Panc1 (cell line): ENCODE measurements at regions not wholly inside any gene's neighbourhood (a gene's known extent, or its start where the extent isn't known, plus 50 kb on each side); places are given as distances from the start of the nearest gene placed in this dataset.

ENCODE experiments used
- ATAC-seq: fragments of 200-7000 bp; cut with Tn5 transposase; 2 replicates; pipeline ENCODE4 v1.9.1; 2020; ENCODE audit warnings: mild to moderate bottlenecking, moderate library complexity
- BruUV-seq: library from RNA; stranded (reverse); fragments of 400-500 nt; replicated peaks from 2 replicates; lab custom pipeline; 2021; lab: Mats Ljungman, UMichigan
- CTCF ChIA-PET: fragments of 300-600 bp; sonication (Branson Sonifier 250); formaldehyde crosslinking; loops from one replicate; lab custom pipeline; 2022; ENCODE audit warnings: antibody characterized with exemption; lab: Charles Lee
- POLR2A ChIA-PET: fragments of 300-600 bp; sonication (Branson Sonifier 250); formaldehyde crosslinking; loops from one replicate; lab custom pipeline; 2022; ENCODE audit warnings: antibody characterized with exemption; lab: Charles Lee
- DNase-seq: peaks from one replicate; pipeline ENCODE4 v3.0.0-alpha.2; 2010; ENCODE audit warnings: low read depth, low spot score
- H3K27ac ChIP-seq: 2 replicates; pipeline ENCODE4 v1.5.1; 2011; ENCODE audit warnings: mild to moderate bottlenecking, low read length, inconsistent platforms
- H3K27me3 ChIP-seq: fragments of 200-500 bp; sonication (Bioruptor generic); 2 replicates; pipeline ENCODE4 v1.6.0; 2014; ENCODE audit warnings: low read length, inconsistent platforms; ENCODE audit not compliant: control insufficient read depth, insufficient read depth
- H3K36me3 ChIP-seq: fragments of 200-500 bp; sonication (Bioruptor generic); 2 replicates; pipeline ENCODE4 v1.5.1; 2014; ENCODE audit warnings: inconsistent platforms, mild to moderate bottlenecking, low read length, moderate library complexity; ENCODE audit not compliant: control insufficient read depth, insufficient read depth
- H3K4me1 ChIP-seq: 2 replicates; pipeline ENCODE4 v1.5.1; 2011; ENCODE audit warnings: inconsistent platforms, mild to moderate bottlenecking, low read length, moderate library complexity; ENCODE audit not compliant: control insufficient read depth, insufficient read depth
- H3K4me3 ChIP-seq, 2 experiments: 2 replicates each; pipeline ENCODE4 v1.5.1; 2011 to 2012; ENCODE audit warnings: low read depth in 2 of 2, low read length in 2 of 2, mild to moderate bottlenecking in 2 of 2, inconsistent platforms in 1 of 2, moderate library complexity in 1 of 2
- H3K9me3 ChIP-seq: fragments of 200-500 bp; sonication (Bioruptor generic); 2 replicates; pipeline ENCODE4 v1.5.1; 2014; ENCODE audit warnings: low read depth, mild to moderate bottlenecking, inconsistent platforms, low read length, moderate library complexity; ENCODE audit not compliant: control insufficient read depth, insufficient read depth
- POLR2AphosphoS5 ChIP-seq: IDR thresholded peaks from 2 replicates; pipeline ENCODE4 v1.6.1; 2012; ENCODE audit warnings: mild to moderate bottlenecking, low read depth, low read length, moderate library complexity
- SIN3A ChIP-seq: IDR thresholded peaks from 2 replicates; pipeline ENCODE4 v1.6.1; 2012; ENCODE audit warnings: low read depth, mild to moderate bottlenecking, low read length, moderate library complexity, borderline replicate concordance; ENCODE audit not compliant: insufficient read depth
- TCF7L2 ChIP-seq: IDR thresholded peaks from 2 replicates; pipeline ENCODE4 v1.6.1; 2011; ENCODE audit warnings: mild to moderate bottlenecking, low read depth, low read length, inconsistent platforms
- in situ Hi-C: cut with HindIII; loops from 2 replicates; pipeline ENCODE4 v1.10.0; 2016; ENCODE audit warnings: low sequenced_read_pairs, low pct_unique_long_range_greater_than_20kb
- intact Hi-C: fragments of 100-400 bp; cut with micrococcal nuclease; formaldehyde crosslinking; loops from one replicate; pipeline ENCODE4 v1.10.0; 2022; ENCODE audit not compliant: unreplicated experiment
- TF ChIP-seq, protein P1 (sequence below): fragments of 450-650 bp; IDR thresholded peaks from 2 replicates; pipeline ENCODE4 v1.5.1; 2017; ENCODE audit warnings: mild to moderate bottlenecking
- TF ChIP-seq, protein P2 (sequence below), 2 experiments: IDR thresholded peaks; 2 replicates each; pipeline ENCODE4 v1.6.1; 2011 to 2012; ENCODE audit warnings: low read depth in 2 of 2, control low read depth in 1 of 2, low read length in 1 of 2, mild to moderate bottlenecking in 1 of 2, moderate library complexity in 1 of 2; ENCODE audit not compliant: insufficient read depth in 1 of 2

DNA sequence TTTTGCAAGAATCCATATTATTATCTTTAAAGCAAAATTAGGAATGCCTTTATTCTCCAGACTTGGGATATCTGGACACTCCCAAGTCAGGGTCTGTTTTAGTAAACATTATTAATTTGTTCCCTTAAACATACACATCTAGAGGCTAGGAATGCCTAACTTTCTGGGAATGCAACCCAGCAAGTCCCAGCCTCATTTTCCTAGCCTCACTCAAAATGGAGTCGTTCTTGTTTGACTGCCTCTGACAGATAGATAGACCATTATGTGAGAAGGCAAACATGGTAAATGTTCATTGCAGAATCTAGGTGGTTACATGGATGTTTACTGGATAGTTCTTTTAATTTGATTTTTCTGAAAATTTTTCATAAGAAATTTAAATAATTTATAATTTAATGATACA lies 54.7 kb upstream of the FOXN2 start:
- Histone ChIP-seq H3K9me3 (no peaks in the 10 kb centered on the region), H3K27me3 (no peaks in the 10 kb centered on the region), H3K27ac (no peak overlapping the region), H3K4me3 (no peak overlapping the region), H3K36me3 (no peaks in the 10 kb centered on the region), H3K4me1 (no peaks in the 10 kb centered on the region)
- DNase-seq = no peak
- TF ChIP-seq TCF7L2 = no peak
- TF ChIP-seq SIN3A = no peak
- TF ChIP-seq, protein P1, sequence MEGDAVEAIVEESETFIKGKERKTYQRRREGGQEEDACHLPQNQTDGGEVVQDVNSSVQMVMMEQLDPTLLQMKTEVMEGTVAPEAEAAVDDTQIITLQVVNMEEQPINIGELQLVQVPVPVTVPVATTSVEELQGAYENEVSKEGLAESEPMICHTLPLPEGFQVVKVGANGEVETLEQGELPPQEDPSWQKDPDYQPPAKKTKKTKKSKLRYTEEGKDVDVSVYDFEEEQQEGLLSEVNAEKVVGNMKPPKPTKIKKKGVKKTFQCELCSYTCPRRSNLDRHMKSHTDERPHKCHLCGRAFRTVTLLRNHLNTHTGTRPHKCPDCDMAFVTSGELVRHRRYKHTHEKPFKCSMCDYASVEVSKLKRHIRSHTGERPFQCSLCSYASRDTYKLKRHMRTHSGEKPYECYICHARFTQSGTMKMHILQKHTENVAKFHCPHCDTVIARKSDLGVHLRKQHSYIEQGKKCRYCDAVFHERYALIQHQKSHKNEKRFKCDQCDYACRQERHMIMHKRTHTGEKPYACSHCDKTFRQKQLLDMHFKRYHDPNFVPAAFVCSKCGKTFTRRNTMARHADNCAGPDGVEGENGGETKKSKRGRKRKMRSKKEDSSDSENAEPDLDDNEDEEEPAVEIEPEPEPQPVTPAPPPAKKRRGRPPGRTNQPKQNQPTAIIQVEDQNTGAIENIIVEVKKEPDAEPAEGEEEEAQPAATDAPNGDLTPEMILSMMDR = no peak
- TF ChIP-seq, protein P2, sequence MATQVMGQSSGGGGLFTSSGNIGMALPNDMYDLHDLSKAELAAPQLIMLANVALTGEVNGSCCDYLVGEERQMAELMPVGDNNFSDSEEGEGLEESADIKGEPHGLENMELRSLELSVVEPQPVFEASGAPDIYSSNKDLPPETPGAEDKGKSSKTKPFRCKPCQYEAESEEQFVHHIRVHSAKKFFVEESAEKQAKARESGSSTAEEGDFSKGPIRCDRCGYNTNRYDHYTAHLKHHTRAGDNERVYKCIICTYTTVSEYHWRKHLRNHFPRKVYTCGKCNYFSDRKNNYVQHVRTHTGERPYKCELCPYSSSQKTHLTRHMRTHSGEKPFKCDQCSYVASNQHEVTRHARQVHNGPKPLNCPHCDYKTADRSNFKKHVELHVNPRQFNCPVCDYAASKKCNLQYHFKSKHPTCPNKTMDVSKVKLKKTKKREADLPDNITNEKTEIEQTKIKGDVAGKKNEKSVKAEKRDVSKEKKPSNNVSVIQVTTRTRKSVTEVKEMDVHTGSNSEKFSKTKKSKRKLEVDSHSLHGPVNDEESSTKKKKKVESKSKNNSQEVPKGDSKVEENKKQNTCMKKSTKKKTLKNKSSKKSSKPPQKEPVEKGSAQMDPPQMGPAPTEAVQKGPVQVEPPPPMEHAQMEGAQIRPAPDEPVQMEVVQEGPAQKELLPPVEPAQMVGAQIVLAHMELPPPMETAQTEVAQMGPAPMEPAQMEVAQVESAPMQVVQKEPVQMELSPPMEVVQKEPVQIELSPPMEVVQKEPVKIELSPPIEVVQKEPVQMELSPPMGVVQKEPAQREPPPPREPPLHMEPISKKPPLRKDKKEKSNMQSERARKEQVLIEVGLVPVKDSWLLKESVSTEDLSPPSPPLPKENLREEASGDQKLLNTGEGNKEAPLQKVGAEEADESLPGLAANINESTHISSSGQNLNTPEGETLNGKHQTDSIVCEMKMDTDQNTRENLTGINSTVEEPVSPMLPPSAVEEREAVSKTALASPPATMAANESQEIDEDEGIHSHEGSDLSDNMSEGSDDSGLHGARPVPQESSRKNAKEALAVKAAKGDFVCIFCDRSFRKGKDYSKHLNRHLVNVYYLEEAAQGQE (IDR thresholded peaks at IDR 0.05; ENCODE audit: insufficient read depth in 1 of 2, low read depth in 2 of 2, low read length in 1 of 2) = no peak
- TF ChIP-seq POLR2AphosphoS5 = no peak
- intact Hi-C loops (no loop called here), in situ Hi-C loops (no loop called here)
- ChIA-PET POLR2A (no interaction called here), CTCF (no interaction called here)
- ATAC-seq = no peak
- BruUV-seq = no TSS peak

DNA sequence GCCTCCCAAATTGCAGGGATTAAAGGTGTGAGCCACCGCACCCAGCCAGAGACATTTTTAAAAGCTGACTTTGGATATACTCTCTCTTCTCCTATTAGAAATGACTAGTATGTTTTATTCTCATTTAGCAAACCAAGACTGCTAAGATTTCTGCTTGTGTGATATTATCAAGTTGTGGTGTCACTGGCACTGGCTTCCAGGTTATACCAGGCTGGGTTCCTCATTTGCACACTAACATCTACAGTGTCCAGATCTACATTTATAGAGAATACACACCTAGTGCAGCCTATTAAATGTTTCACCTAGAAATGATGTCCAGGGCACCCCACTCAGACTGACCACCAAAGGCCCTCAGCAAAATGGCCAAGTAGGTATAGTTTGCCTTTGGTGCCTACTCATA lies 49.9 kb upstream of the FOXN2 start:
- CTCF ChIA-PET = no interaction called here
- Histone ChIP-seq H3K27ac (no peak overlapping the region), H3K27me3 (no peaks in the 10 kb centered on the region), H3K4me3 (no peak overlapping the region), H3K36me3 (no peaks in the 10 kb centered on the region), H3K4me1 (no peaks in the 10 kb centered on the region), H3K9me3 (no peaks in the 10 kb centered on the region)
- ATAC-seq = no peak
- DNase-seq = no peak
- BruUV-seq = no TSS peak
- intact Hi-C loops = no loop called here
- TF ChIP-seq POLR2AphosphoS5 (no peak), TCF7L2 (no peak), SIN3A (no peak)
- TF ChIP-seq, protein P2 (IDR thresholded peaks at IDR 0.05; ENCODE audit: insufficient read depth in 1 of 2, low read depth in 2 of 2, low read length in 1 of 2) = no peak
- TF ChIP-seq, protein P1 = no peak
- POLR2A ChIA-PET = no interaction called here
- in situ Hi-C loops = no loop called here
